Suppressor macrophage treated with lipopolysaccharide for 1 hour (primary cell): ENCODE measurements at regions not wholly inside any gene's neighbourhood (a gene's known extent, or its start where the extent isn't known, plus 50 kb on each side); places are given as distances from the start of the nearest gene placed in this dataset.
"Not testable (repeated sequence)": the region's sequence is repeated elsewhere in the genome, so short reads cannot be mapped to it uniquely, and the experiment has no call there.

Source experiments
- DNase-seq, 3 donors: peaks; one replicate each; pipeline ENCODE4 v3.0.0-alpha.2; 2020 to 2022

- not testable (repeated sequence) for DNase-seq
These were observed 135.3 kb upstream of the GALNT2 start for GRCh38 chr1:229931751-229932150.

- not testable (repeated sequence) for DNase-seq
These were observed 131.9 kb upstream of the GALNT2 start for GRCh38 chr1:229935157-229935556.

DNA sequence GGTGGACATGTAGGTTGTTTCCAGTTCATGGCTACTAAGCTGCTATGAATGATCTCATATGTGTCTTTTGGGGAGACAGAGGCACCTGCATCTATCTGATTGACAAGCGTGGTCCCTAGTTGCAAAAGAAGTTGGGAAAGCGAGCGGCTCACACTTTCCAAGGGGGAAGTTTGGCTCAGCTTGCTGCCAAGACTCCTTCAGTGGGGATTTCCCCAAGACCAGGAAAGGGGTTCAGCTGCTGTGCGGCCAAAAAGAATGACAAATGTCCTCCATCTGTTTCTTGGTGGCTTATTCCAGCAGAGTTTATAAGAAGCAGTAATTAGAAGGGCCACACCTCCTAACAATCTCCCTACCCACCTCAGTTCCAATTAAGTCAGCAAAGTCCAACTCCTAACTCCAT is 128.5 kb upstream of the GALNT2 start:
- DNase-seq, result peak; percentile 34 to 47 (median 45)

- no peak for DNase-seq
These were observed 126.4 kb upstream of the GALNT2 start for GRCh38 chr1:229940684-229941083.

GRCh38 chr1:229941160-229941559 is 125.9 kb upstream of the GALNT2 start:
- no peak for DNase-seq

DNA sequence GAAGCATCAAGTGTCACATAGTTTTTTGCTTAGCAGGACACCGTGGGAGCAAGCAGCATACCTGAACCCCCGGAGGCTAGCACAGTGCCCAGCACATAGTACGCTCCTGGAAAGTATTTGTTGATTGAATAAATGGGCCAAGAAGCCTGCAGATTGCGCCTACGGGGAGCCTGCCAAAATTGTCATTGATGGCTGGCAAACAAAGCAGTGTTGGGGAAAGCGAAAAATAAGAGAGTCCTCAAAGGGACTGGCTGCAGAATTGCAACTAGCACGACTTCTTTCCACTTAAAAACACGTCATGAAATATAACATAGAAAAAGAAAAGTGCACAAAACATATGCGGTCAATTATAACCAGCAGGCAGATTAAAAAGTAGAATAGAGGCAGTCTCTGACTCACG is 125.2 kb upstream of the GALNT2 start:
- no peak for DNase-seq

GRCh38 chr1:229942501-229942900 is 124.5 kb upstream of the GALNT2 start:
- DNase-seq, result no peak

- no peak for DNase-seq
These were observed 123.8 kb upstream of the GALNT2 start for GRCh38 chr1:229943148-229943714.

GRCh38 chr1:229943988-229944743 is 122.9 kb upstream of the GALNT2 start:
- DNase-seq, result no peak

DNA sequence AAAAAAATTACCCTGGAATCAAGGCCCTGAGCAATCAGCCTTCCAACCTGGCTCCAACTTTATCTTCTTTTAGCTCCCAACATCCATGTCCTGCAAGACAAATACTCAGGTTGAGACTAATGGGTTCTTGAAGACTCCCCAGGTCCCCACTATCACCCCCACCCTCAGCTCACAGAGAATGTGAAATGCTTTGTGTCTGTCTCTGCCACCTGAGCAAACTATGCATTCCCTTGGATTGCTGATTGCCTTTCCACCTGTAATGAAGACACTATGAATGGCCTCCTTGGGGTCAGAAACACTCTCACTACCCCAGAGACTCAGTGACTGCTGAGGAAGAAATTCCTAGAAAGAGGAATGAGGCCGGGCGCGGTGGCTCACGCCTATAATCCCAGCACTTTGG is 121.2 kb upstream of the GALNT2 start:
- DNase-seq, result no peak

DNA sequence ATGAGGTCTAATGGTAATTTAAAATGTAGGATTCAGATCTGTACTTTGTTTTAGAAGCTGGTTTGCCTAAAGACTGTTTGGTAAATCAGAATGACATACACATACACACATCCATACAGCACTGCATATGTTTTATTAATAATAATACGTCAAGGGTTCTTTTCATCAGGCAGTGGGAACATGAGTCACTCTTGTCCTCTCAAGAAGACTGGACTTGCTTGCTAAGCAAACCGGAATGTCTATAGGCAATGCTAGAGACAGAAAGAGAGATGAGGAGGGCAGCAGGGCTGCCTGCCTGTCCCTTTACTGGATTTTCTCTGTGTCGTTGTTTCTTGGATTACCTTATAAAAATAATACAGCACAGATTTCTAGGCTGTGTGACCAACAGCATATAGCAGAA is 119.1 kb upstream of the GALNT2 start:
- no peak for DNase-seq

DNA sequence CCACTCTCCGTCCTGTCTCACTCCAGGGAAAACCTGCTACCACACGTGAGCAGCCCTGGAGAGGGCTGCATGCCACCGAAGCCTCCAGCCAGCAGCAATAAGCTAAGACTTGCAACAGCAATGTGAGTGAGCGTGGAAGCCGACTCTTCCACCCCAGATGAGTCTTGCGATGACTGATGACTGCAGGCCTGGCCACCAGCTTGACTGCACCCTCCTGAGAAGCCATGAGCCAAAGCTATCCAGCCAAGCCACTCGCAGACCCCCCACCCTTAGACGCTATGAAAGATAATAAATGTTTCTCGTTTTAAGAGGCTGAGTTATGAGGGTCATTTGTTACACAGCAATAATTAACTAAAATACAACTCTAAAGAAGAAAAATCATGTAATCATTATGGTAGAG is 118.6 kb upstream of the GALNT2 start:
- no peak for DNase-seq

DNA sequence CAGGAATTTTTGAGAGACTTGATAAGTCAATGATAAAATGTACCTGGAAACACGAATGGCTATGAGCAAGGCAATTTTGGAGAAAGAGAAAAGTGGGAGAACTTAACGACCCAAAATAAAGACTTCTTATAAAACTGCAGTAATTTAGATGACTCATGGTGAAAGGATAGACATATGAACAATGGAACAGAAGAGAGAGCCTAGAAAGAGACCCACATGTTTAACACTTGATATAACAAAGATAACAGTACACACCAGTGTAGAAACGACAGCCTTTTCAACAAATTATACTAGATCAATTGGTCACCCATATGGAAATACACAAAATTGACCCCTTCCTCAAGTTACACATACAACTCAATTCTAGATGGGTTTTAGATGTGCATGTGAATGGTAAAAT is 117.5 kb upstream of the GALNT2 start:
- no peak for DNase-seq

GRCh38 chr1:229950020-229950419 is 117.0 kb upstream of the GALNT2 start:
- DNase-seq, result no peak

- no peak for DNase-seq
These were observed 116.1 kb upstream of the GALNT2 start for GRCh38 chr1:229950908-229951307.

DNA sequence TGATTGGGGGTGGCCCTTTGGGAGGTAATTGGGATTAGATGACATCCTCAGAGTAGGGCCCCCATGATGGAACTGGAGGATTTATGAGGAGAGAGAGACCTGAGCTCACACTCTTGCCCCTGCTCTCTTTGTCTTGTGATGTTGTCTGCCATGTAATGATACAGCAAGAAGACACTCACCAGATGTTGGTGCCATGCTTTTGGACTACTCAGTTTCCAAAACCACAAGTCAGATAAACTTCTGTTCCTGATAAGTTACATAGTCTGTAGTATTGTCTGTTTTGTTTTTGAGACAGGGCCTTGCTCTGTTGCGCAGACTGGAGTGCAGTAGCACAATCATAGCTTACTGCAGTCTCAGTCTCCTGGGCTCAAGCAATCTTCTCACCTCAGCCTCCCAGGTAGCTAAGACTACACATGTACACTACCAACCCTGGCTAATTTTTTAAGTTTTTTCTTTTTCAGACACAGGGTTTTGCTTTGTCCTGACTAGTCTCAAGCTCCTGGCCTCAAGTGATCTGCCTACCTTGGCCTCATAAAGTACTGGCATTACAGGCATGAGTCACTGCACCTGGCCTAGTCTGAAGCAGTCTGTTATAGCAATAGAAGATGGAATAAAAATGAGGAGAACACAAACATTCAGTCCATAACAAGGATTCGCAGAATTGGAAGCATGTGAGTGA is 115.0 kb upstream of the GALNT2 start:
- DNase-seq, result no peak

GRCh38 chr1:229952670-229953520 is 114.1 kb upstream of the GALNT2 start:
- no peak for DNase-seq

DNA sequence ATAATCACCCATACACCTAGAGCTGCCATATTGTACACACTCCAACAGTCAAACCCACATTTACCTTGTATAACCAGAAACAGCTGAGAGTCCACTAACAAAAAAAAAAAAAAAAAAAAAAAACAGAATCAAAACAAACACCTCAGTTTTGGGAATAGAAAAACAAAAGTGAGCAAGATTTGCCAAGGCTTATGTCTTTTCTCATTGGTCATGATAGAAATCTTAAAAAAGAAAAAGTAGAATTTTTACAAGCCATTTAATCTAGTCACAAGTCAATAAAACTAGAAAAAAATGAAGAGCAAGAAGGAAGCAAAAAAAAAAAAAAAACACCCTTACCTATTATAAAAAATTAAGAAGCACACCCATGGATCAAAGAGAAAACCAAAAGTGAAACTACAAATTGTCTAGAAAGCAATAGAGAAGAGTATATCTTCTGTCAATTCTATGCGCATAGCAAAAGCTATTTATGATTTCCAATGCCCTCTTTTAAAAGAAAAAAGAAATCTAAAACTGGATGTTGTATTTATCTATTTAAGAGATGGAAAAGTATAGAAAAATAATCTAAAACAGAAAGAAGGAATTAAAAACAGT is 113.2 kb upstream of the GALNT2 start:
- no peak for DNase-seq

- DNase-seq, result no peak
These were observed 102.8 kb upstream of the GALNT2 start for GRCh38 chr1:229964281-229964680.

DNA sequence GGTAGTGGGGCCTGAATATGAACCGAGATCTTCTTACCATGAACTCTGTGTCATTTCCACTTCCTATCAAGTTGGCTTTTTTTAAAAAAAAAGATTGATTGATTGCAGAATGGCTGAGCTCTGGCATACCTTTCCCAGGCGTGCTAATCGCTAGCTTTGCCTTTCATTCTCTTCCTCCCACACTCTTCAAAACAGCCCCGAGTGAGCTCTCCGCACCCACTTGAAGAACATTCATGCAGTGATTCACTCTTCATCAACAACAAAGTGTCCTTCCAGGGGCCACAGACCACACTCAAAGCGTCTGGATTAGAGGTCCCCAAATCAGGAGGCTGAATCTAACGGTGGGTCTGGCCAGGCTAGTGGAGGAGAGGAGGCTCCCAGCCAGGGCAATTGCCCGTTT is 96.3 kb upstream of the GALNT2 start:
- no peak for DNase-seq

GRCh38 chr1:229971141-229971540 is 95.9 kb upstream of the GALNT2 start:
- no peak for DNase-seq

GRCh38 chr1:229972600-229973296 is 94.3 kb upstream of the GALNT2 start:
- peak in 2 of 3 donors; percentile 27 to 29 for DNase-seq
